Colonic mucosa (tissue), 4 donors: ENCODE measurements at regions not wholly inside any gene's neighbourhood (a gene's known extent, or its start where the extent isn't known, plus 50 kb on each side); places are given as distances from the start of the nearest gene placed in this dataset.

Experiments used
- DNase-seq: peaks from one replicate; pipeline ENCODE4 v3.0.0-alpha.2; 2020
- H3K27ac ChIP-seq: fragments of 200-600 bp; one replicate; pipeline ENCODE4 v1.8.0; 2021
- H3K27me3 ChIP-seq: fragments of 200-600 bp; one replicate; pipeline ENCODE4 v1.8.0; 2021
- H3K36me3 ChIP-seq: fragments of 200-600 bp; one replicate; pipeline ENCODE4 v1.8.0; 2021
- H3K4me1 ChIP-seq: fragments of 200-600 bp; one replicate; pipeline ENCODE4 v1.8.0; 2021; ENCODE audit warnings: mild to moderate bottlenecking
- H3K4me3 ChIP-seq: fragments of 200-600 bp; one replicate; pipeline ENCODE4 v1.8.0; 2021
- H3K9ac ChIP-seq, 2 donors: one replicate each; pipeline ENCODE4 v1.7.0; 2013; ENCODE audit warnings: control low read depth in 2 of 2, low read depth in 2 of 2, low read length in 2 of 2
- H3K9me3 ChIP-seq: fragments of 200-600 bp; one replicate; pipeline ENCODE4 v1.8.0; 2021
- CTCF ChIP-seq: fragments of 200-600 bp; IDR thresholded peaks from one replicate; pipeline ENCODE4 v1.8.0; 2022; ENCODE audit warnings: antibody characterized with exemption, mild to moderate bottlenecking
- intact Hi-C: fragments of 100-400 bp; cut with DNase I; formaldehyde crosslinking; loops from one replicate; pipeline ENCODE4 v1.14.1; 2022
- donor health status: healthy.
- donor health status: DM: no; HTN: no; CAD: no.
- donor health status: DM: no; HTN: no; CAD: no.

- no peaks in the 10 kb centered on the region for H3K36me3 ChIP-seq
- H3K9ac ChIP-seq: no peak overlapping the region
Observed at GRCh38 chr12:115571446-115571845, 706.0 kb downstream of the MED13L start.

GRCh38 chr12:115571027-115571426 is 706.5 kb downstream of the MED13L start:
- peaks cover 3% of the 10 kb centered on the region for H3K4me1 ChIP-seq
- H3K27me3 ChIP-seq: no peaks in the 10 kb centered on the region
- intact Hi-C loops: no loop called here
- no peak overlapping the region for H3K9ac ChIP-seq
- H3K9me3 ChIP-seq: no peaks in the 10 kb centered on the region
- no peak overlapping the region for H3K27ac ChIP-seq
- TF ChIP-seq CTCF: no peak
- DNase-seq: no peak
- no peak overlapping the region for H3K4me3 ChIP-seq
- no peaks in the 10 kb centered on the region for H3K36me3 ChIP-seq

More at GRCh38 chr12:115571446-115571845, 706.0 kb downstream of the MED13L start:
- Histone ChIP-seq H3K4me1 (peaks cover 3% of the 10 kb centered on the region), H3K9me3 (no peaks in the 10 kb centered on the region), H3K27ac (no peak overlapping the region), H3K4me3 (no peak overlapping the region), H3K27me3 (no peaks in the 10 kb centered on the region)
- TF ChIP-seq CTCF: no peak
- intact Hi-C loops: no loop called here
- DNase-seq: no peak

GRCh38 chr12:115570069-115570777 is 707.3 kb downstream of the MED13L start:
- Histone ChIP-seq H3K4me3 (no peak overlapping the region), H3K27ac (no peak overlapping the region), H3K9ac (no peak overlapping the region), H3K9me3 (no peaks in the 10 kb centered on the region), H3K36me3 (no peaks in the 10 kb centered on the region), H3K4me1 (peaks cover 3% of the 10 kb centered on the region), H3K27me3 (no peaks in the 10 kb centered on the region)
- no peak for TF ChIP-seq CTCF
- no peak for DNase-seq
- intact Hi-C loops: no loop called here

- Histone ChIP-seq H3K27me3 (no peaks in the 10 kb centered on the region), H3K27ac (no peak overlapping the region), H3K9ac (no peak overlapping the region), H3K36me3 (no peaks in the 10 kb centered on the region), H3K4me1 (peaks cover 3% of the 10 kb centered on the region), H3K4me3 (no peak overlapping the region), H3K9me3 (no peaks in the 10 kb centered on the region)
- TF ChIP-seq CTCF: no peak
- no peak for DNase-seq
- intact Hi-C loops: no loop called here
Observed at GRCh38 chr12:115569345-115570068, 708.0 kb downstream of the MED13L start.

GRCh38 chr12:115558281-115558680 is 719.2 kb downstream of the MED13L start:
- no peak overlapping the region for H3K27ac ChIP-seq
- no peaks in the 10 kb centered on the region for H3K36me3 ChIP-seq
- no peaks in the 10 kb centered on the region for H3K4me1 ChIP-seq
- H3K27me3 ChIP-seq: no peaks in the 10 kb centered on the region
- no peak for TF ChIP-seq CTCF
- H3K9me3 ChIP-seq: no peaks in the 10 kb centered on the region
- H3K9ac ChIP-seq: no peak overlapping the region
- DNase-seq: no peak
- H3K4me3 ChIP-seq: no peak overlapping the region
- intact Hi-C loops: no loop called here
